GM12892 (cell line): ENCODE measurements at regions not wholly inside any gene's neighbourhood (a gene's known extent, or its start where the extent isn't known, plus 50 kb on each side); places are given as distances from the start of the nearest gene placed in this dataset.

Experiments
- POLR2A ChIP-seq: IDR thresholded peaks from 2 replicates; pipeline ENCODE4 v1.6.1; 2011; ENCODE audit warnings: low read depth, low read length, control low read depth
- POLR2AphosphoS5 ChIP-seq: IDR thresholded peaks from 2 replicates; pipeline ENCODE4 v1.6.1; 2011; ENCODE audit warnings: low read depth, low read length, control low read depth
- TAF1 ChIP-seq: IDR thresholded peaks from 2 replicates; pipeline ENCODE4 v1.6.1; 2011; ENCODE audit warnings: low read depth, mild to moderate bottlenecking, control low read depth, low read length, borderline replicate concordance

DNA sequence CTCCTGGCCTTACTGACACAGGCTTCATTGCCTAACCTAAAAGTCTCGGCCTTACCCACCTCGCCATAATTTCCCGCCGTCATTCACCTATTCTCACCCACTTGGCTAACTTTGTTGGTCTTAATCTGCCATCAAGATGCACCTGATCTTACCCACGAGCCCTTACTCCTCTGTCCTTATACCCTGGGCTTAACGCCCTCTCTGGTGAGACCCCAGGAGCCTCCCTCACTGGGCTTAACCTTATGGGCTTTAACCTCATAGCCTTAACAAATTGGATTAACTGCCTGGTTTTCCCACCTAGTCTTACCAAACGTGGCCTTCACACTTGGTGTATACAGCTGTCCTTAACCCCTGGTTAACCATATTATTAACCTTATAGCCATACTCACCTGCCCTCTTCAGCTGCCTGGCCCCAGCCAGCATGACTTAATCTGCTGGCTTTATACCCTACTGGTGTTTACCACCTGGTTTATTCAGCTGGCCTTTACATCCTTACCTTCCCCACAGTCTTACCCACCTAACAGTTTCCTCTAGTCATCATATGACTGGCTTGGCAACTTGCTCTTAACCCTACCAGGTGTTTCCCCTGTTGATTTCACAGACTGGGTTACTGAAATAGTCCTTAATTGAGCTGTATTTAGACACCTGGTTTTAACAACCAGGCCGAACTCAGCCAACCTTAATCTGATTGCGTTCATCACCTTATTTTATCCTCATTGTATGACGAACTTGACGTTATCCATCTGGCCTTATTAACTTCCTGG lies 132.0 kb upstream of the ZSWIM2 start:
- no peak for TF ChIP-seq POLR2A
- TF ChIP-seq TAF1, result no peak
- TF ChIP-seq POLR2AphosphoS5, result no peak
